HG03520 (cell line): ENCODE measurements at regions not wholly inside any gene's neighbourhood (a gene's known extent, or its start where the extent isn't known, plus 50 kb on each side); places are given as distances from the start of the nearest gene placed in this dataset.

Experiments
- ATAC-seq: cut with Tn5 transposase; IDR thresholded peaks from one replicate; pipeline ENCODE4 v1.9.1; 2021; ENCODE audit warnings: mild to moderate bottlenecking, moderate library complexity; ENCODE audit not compliant: unreplicated experiment

DNA sequence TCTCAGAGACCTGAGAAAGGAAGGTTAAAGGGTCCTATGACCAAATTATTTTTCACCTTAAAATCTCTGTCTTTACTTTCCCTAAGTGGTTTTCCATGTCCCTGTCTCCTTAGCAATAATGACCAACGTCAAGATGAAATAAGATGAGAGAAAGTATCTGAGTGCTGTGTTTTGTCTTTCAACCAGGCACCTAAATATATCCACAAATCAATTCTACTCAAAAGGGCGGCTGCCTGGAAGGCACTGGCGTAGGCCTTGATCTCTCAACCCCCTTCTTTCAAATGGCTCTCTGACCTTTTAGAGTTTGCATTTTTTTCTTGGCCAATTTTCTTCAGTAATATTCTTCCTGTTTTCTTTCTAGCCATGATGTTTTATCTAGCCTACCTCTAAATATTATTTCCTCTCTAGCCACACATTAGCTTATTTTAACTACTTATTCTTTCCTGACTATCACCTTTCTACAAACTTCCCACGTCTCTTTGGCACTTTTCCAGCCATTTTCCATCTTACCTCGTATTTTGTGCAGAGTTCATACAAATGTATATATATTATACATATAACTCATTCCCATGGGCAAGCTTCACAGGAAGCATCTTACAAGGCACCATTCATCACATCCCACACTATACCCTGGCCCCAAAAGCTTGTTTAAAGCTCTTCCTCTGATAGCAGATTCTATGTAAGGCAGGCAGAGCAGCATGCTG lies 204.5 kb downstream of the SNX18 start:
- ATAC-seq, result no peak

DNA sequence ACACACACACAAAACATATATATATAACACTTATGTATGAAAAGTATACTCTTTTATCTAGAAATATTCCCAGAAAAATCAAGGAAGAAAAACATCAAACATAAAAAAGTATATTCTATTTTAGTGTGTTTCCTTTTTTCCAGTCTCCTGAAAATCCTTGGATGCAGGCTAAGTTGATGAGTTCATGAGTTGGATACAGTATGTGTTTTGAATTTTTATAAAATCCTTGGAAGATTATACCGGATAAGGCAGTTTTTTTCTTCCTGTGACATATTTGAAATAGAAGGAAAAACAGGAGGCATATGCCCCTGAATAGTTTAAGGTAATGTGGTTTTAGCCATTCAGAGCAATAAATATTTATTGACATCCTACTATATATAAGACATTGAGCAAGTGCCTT lies 203.6 kb downstream of the SNX18 start:
- ATAC-seq, result no peak

DNA sequence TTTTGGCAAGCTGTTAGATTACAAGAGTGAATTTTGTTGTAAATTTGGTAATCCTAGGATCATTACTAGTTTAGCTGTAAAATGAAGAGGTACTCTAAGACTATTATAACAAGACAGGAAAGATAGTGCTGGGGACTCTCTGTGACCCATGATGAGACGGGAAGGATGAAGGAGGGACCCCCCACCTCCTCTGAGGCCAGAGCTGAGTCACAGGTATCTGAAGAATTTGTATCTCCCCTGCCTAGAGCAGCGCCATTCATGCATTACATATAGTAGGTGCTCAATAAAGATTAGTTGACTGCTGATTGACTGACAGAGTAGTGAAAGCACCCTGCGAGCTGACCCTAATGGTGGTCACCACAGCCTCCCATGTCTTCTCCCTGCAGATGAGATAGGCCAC lies 202.8 kb downstream of the SNX18 start:
- no peak for ATAC-seq

DNA sequence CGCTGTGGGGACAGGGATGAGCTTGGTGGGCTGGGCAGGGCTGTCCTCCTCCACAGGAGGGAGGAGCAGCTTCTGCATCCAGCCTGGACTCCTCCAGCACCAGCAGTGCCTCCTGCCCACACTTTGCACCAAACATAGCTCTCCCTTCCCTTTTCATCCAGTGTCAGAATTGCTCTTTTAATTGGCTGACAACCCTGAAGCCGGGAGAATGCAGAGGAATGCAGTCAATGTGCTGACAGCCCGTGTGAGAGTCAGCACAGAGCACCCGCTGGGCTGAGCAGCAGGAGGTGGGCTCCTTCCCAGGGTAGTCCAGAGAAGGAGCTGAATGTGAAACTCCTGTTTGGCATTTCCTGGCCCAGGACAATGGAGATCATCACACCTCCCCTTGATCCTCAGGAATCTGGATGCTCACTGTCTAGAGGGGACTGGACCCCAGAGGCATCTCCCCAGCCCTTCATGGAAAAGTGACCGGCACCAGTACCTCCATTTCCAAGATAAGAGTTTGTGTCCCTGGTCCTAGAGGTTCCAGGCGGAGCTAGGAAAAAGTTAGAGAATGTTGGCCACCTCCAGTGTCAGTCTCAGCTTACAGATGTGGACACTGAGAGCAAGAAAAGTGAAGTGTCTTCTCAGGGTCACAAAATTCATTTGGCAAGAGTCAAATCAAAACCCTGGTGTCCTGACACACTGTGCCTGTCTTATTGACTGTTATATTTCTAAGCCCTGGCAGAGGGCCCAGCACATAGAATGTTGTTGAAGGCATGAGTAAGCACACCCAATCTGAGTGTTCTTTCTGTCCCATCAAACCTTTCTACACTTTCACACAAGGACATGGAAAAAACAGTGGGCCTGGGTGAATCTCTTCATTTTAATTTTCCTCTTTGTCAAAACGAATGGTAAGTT lies 202.1 kb downstream of the SNX18 start:
- ATAC-seq, result no peak

DNA sequence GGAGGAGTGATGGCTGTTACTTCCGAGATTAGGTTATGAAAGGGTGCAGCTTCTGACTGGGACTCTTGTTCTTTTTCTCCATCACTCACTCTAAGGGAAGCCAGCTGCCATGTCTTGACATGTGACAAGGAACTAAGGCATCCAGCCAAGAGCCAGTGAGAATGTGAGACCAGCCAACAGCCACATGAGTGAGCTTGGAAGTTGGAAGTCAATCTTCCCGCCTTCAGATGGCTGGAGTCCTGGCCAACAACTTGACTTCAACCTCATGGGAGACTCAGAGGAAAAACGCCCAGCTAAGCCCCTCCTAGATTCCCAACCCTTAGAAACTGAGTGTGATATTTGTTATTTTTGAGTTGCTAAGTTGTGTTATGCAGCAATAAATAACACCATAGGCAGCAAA lies 201.1 kb downstream of the SNX18 start:
- no peak for ATAC-seq

DNA sequence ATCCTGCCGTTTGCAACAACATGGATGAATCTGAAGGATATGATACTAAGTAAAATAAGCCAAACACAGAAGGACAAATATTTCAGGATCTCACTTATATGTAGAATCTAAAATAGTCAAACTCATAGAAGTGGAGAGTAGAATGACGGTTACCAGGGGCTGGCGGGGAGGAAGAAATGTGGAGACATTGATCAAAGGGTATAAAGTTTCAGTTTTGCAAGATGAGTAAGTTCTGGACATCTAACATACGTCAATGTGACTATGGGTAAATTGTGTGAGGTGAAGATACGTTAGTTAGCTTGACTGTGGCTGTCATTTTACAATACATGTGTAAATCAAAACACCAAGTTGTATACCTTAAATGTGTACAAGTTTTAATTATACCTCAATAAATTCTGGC lies 200.3 kb downstream of the SNX18 start:
- no peak for ATAC-seq

DNA sequence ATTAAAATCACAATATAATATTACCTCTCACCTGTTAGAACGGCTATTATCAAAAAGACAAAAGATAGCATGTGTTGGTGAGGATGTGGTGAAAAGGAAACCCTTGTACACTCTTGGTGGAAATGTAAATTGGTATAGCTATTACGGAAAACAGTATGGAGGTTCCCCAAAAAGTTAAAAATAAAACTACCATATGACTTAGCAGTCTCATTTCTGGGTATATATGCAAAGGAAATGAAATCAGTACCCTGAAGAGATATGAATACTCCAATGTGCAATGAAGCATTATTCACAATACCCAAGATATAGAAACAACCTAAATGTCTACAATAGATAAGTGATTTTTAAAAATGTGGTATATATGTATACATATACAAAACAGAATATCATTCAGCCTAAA lies 199.9 kb downstream of the SNX18 start:
- ATAC-seq, result no peak

DNA sequence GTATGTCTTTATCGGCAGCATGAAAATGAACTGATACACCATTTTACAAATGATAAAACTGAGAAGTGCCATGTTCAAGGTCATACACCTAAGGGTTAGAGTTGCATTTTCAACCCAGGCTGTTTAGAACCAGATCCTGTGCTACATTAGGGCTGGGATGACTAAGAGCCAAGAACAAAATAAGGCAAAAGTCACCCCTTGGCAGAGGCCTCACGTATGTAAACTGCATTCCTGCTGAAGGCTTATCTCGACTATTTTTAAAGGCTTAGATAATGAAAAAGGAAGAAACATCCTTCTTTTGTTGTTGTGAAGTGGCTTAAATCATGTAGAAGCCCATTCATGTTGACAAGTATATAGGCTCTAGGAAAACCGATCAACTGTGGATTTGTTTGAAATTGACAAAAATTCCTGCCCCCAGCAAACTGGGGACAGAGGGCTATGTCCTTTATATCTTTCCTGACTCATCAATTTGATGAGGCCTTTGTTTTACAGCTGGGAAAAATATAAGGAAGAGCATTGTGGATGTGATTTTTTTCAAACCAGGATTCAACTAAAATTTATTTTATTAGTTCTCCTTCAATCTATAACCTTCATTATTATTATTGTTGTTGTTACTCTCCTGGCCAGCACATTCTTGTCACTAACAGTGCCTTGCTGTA lies 196.5 kb downstream of the SNX18 start:
- ATAC-seq, result no peak

DNA sequence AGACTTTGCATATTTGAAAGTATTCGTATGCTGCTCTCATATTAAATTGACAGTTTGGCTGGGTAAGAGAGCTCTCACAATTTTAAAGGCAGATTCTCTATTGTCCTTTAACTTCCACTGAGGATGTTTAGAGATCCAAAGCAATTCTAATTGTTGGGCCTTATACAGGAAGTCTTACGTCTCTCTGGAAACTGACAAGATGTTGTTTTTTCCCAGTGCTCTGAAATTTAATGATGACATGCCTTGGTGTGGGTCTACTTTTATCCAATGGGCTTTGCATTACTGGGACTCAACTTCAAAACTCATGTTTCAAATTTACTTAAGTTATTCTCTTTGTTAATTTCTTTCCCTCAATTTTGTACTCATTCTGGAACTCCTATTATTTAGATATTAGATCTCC lies 191.5 kb downstream of the SNX18 start:
- ATAC-seq, result no peak

DNA sequence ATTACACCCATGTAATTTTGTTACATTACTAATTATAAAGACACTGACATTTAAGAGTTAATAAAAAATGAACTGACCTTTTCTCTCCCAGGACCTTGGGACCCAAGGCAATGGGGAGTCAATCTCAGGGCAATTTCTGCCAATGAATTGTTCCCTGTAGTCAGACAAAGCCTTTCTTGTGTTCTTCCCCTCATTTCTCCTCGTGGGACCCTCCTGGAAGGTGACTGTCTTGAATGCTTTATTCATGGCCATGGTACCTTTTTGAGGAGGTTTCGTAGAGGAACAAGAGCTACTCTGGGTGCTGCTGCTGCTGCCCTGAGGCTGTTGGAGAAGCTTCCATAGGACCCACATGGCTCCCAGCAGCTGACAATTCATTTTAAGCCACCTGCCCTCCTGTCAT lies 190.3 kb downstream of the SNX18 start:
- no peak for ATAC-seq

DNA sequence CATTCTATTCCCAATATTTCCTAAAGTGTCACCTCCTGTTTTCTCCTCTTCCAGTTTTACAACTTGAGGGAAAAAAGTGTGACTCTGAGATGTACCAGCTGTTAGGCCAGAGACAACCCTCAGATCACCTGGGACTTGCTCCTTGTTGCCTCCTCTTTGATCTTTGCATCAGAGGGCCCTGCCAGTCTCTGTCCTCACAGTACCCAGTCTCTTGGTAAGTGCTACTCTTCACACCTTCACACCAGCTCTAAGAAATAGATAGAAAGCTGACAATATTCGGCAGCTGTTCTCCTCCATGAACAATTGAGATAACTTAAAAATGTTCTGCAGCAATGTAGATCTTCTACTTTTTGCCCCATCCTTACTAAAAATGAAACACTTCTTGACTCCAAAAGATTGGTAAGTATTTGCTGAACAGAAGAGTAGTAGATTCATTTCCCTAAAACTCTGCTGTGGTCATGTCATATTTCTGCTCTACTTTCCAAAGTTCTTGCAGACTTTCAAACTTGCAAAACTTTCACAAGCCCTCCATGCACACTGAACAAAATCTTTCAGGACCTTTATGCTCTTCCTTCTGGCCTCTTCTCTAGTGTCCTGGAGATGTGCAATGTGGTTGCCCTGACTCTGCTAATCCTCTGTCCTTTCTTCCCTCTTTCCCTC lies 188.6 kb downstream of the SNX18 start:
- ATAC-seq, result no peak

DNA sequence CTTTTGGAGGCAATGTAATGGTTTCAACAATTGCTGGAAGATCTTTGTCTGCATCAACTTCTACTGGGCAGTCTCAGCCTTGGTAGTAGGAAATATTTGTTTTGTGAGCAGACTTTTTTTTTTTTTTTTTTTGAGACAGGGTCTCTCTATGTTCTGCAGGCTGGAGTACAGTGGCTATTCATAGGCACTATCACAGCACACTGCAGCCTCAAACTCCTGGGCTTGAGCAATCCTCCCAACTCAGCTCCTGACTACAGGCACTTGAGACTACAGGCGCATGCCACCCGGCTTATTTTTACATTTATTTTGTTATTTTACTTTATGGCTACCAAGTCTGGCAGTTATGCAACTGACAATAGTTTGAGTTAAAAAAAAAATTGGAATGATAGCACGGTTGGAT lies 187.3 kb downstream of the SNX18 start:
- ATAC-seq, result no peak

DNA sequence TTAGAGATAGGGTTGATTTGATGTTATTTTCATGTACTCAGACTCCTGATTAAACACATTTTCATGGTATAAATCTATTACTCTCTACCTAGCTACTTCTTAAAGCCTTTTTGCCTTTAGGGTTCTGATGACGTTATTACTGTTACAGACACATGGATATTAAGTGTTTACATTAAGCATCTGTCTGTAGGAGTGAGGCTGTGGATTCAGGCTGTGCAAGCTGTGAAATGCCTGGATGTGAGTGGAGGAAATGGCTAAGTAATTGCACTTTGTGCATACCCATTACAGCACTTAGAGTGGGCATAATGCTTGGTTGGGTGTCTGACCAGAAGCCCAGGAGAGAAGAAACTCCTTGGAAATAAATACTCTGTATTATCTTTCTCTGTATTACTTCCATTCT lies 186.8 kb downstream of the SNX18 start:
- no peak for ATAC-seq

DNA sequence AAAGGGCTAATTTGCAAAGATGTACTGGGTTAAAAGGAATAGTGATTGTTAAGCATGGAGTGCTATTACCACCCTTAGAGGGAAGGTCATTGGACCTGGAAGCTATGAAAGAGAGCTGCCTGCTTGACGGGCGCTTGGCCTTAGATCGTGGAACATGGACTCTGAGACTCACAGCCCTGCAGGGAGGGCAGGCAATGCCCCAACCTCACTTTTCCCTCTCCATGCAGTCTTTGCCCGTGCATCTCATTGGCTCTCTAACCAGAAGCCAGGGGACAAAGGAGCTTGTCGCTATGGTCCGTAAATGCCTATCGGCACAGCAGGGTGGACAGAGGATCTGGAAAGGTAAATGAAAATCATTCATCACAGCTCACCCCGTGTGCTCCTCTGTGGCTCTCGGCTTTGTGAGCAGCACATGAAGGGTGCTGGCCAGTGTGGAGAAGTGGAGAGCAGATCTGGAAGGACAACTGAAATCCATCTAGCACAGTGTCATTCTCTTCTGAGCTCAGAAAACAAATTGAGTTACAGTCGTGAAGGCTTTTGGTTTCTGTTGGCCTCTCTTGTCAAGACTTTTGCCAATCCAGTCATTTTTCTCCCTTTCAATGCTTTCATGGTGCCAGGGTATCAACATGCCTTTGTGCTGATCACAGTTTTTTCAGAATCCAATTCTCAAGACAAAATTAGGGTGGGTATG lies 186.2 kb downstream of the SNX18 start:
- ATAC-seq, result no peak

DNA sequence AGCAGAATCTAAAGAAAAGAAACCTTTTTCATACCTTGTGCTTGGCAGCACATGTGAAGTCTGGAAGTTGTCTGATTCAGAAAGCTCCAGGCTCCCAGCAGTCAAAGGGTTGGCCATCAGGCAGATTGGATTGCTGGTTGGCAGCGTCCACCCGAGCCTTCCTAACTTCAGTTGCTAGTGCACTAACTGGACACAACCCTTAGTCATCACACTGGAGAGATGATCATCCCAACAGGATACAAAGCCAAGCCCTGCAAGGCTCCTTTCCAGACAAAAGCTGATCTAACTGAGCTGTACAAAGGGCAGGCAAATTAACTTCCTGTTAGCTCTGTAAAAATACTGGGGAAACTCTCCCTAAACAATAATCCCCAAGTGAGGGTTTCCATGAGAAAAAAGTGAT lies 185.6 kb downstream of the SNX18 start:
- no peak for ATAC-seq

DNA sequence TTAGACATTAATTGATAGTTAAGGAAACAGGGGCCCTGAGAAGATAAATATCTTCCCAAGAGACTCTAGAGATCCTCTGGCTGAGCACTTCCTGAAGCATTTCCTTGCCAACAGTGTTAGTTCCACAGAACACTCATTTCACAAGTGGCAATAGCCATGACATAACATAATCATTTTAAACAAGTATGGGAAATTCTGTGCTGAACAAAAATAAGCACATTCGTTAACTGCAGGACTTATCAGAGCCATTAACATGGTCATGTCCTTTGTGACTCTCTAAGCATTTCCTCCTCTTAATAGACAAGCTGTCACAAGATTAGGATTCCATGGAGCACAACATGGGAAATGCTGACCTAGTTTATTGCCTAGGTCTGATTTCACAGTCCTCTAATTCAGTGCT lies 184.9 kb downstream of the SNX18 start:
- no peak for ATAC-seq

DNA sequence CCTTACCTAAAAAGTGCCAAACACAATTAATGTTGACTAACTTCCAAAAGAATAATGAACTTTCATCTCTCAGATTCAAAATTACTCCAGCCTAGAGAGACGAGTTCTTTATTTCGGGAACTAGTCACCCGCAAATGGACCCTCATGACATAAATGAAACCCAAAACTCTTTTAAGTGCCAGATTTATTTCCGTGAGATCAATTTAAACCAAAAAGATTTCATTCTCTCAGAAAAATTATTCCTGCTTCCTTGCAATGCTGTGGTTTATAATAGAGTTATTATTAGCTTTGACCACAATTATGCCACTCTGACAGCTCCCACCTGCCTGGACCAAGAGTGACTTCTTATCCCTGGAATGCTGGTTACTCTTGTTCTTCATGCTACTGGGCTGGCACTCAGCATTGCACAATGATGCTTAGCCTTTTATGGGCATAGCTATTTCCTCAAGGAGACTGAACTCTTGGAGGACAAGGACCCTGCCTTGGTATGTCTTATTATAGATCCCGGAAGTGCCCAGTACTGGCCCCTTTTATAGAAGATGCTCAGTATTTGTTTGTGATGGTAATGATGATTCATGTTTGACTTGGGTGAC lies 183.5 kb downstream of the SNX18 start:
- ATAC-seq, result no peak

DNA sequence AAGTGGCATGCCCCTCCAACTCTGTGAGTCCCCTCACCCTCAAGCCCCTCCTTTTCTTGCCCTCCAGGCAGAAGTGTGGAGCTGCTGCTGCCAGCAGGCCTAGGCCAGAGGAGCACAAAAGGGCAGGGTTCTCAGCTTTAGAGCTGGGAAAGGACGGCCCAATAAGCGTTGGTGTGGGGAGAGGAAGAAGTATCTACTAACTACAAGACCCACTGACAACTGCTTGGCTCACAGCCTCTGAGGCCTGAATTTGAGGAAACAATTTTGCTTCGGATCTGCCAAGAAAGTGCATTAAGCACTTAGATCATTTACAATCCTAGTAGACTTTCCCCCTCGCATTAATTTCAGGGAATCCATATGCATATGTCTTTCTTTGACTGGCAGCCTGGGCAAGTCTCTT lies 179.4 kb downstream of the SNX18 start:
- ATAC-seq, result no peak

DNA sequence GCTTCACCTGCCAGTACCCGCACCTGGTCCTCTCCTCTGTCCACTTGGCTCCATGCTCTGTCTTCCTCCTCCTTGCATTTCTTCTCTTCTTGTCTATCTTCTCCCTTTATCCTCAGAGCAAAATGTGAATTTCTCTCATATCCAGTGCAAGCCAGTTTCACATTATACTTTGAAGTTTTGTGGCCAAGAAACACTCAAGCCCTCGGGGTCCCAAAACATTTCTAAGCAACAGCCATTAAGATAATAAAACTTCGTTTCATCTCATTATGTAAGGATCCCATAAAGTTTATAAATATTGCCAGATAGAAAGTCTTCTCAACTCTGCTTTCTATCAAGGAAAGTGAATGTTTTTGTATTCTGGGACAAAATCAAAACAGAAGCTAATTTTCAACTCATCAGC lies 178.8 kb downstream of the SNX18 start:
- no peak for ATAC-seq

DNA sequence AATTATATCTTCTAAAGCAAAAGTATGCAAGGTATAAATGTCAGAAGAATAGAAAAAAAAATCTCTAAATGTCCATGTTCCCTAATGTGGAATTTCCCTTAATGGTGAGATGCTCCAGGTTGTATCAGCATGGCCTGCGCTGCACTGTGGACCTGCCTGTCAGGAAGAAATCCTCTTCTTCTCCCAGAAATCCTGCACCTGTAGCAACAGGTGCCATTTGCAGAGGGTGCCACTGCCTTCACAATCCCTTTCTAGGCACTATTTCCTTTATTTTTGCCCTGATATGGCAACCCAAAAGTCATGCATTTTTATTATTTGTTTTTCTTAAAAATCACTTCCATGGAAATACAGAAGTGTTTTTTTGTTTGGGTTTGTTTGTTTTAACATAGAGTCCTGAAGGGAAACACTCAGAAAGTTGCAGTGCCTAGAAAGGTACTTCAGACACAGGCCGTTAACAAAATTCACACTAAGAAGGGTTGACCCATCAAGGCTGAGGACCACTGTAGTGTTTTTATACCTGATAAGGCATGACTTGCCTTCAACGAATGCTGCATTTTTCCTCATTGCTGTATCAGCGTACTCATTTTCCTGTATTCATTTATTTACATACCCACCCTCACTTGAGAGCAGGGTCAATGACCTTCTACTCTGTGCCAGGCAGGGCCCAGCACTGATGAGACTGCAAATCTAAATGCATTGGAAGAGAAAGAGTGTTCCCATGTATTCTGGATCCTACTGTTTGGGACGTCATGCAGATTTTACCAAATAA lies 177.8 kb downstream of the SNX18 start:
- ATAC-seq, result no peak
